ENCODE measurements at regions not wholly inside any gene's neighbourhood (a gene's known extent, or its start where the extent isn't known, plus 50 kb on each side); places are given as distances from the start of the nearest gene placed in this dataset.

- DNase-seq (ENCODE audit: low spot score): no peak
- Histone ChIP-seq H3K27ac (no peak overlapping the region), H3K4me3 (no peak overlapping the region)
- TF ChIP-seq CTCF (IDR thresholded peaks at IDR 0.05): no peak
Measured at GRCh38 chr1:114209971-114210370, 56.3 kb upstream of the SYT6 start.

- no peak for TF ChIP-seq CTCF (IDR thresholded peaks at IDR 0.05)
- no peak for DNase-seq (ENCODE audit: low spot score)
- Histone ChIP-seq H3K27ac (no peak overlapping the region), H3K4me3 (no peak overlapping the region)
Measured at GRCh38 chr1:114208714-114209113, 55.0 kb upstream of the SYT6 start.

GRCh38 chr1:114208106-114208505, 54.4 kb upstream of the SYT6 start:
- no peak overlapping the region for H3K27ac ChIP-seq
- no peak for DNase-seq (ENCODE audit: low spot score)
- H3K4me3 ChIP-seq: no peak overlapping the region
- TF ChIP-seq CTCF (IDR thresholded peaks at IDR 0.05): no peak

GRCh38 chr1:114207635-114208034, 54.0 kb upstream of the SYT6 start:
- DNase-seq (ENCODE audit: low spot score): no peak
- TF ChIP-seq CTCF (IDR thresholded peaks at IDR 0.05): no peak

GRCh38 chr1:114206392-114206791, 52.7 kb upstream of the SYT6 start:
- H3K27ac ChIP-seq: no peak overlapping the region

More at GRCh38 chr1:114207635-114208034, 54.0 kb upstream of the SYT6 start:
- Histone ChIP-seq H3K4me3 (no peak overlapping the region), H3K27ac (no peak overlapping the region)

GRCh38 chr1:114203595-114204128, 50.0 kb upstream of the SYT6 start:
- Histone ChIP-seq H3K27ac (no peak overlapping the region), H3K4me3 (no peak overlapping the region)
- no peak for DNase-seq (ENCODE audit: low spot score)
- no peak for TF ChIP-seq CTCF (IDR thresholded peaks at IDR 0.05)

More at GRCh38 chr1:114206392-114206791, 52.7 kb upstream of the SYT6 start:
- H3K4me3 ChIP-seq: no peak overlapping the region
- no peak for DNase-seq (ENCODE audit: low spot score)
- TF ChIP-seq CTCF (IDR thresholded peaks at IDR 0.05): no peak
